AG04450 (cell line): ENCODE measurements at regions not wholly inside any gene's neighbourhood (a gene's known extent, or its start where the extent isn't known, plus 50 kb on each side); places are given as distances from the start of the nearest gene placed in this dataset.

ENCODE experiments used
- CTCF ChIA-PET: fragments of 300-600, 350-600 bp; formaldehyde crosslinking; extraction: SDS; loops from one replicate; lab custom pipeline; 2022; ENCODE audit warnings: antibody characterized with exemption, inconsistent platforms; lab: Charles Lee
- POLR2A ChIA-PET: fragments of 350-600 bp; formaldehyde crosslinking; extraction: SDS; loops from one replicate; lab custom pipeline; 2021; ENCODE audit warnings: antibody characterized with exemption, inconsistent platforms; lab: Yijun Ruan, JAX
- DNase-seq: peaks from one replicate; pipeline ENCODE4 v3.0.0-alpha.2; 2011; ENCODE audit warnings: low read depth, low spot score
- H3K27ac ChIP-seq: one replicate; pipeline ENCODE4 v1.5.1; 2012; ENCODE audit warnings: low read depth, low read length, control low read depth
- H3K27me3 ChIP-seq: one replicate; pipeline ENCODE4 v1.6.0; 2012; ENCODE audit warnings: low read length; ENCODE audit not compliant: control insufficient read depth, insufficient read depth
- H3K4me3 ChIP-seq: 2 replicates; pipeline ENCODE4 v1.5.1; 2011; ENCODE audit warnings: mild to moderate bottlenecking, low read depth, low read length, control low read depth
- H3K9me3 ChIP-seq: 2 replicates; pipeline ENCODE4 v1.5.1; 2012; ENCODE audit warnings: low read length; ENCODE audit not compliant: control insufficient read depth, insufficient read depth
- TF ChIP-seq, protein P1 (sequence below): IDR thresholded peaks from 2 replicates; pipeline ENCODE4 v1.5.1; 2011; ENCODE audit warnings: low read depth, low read length, control low read depth, inconsistent platforms

DNA sequence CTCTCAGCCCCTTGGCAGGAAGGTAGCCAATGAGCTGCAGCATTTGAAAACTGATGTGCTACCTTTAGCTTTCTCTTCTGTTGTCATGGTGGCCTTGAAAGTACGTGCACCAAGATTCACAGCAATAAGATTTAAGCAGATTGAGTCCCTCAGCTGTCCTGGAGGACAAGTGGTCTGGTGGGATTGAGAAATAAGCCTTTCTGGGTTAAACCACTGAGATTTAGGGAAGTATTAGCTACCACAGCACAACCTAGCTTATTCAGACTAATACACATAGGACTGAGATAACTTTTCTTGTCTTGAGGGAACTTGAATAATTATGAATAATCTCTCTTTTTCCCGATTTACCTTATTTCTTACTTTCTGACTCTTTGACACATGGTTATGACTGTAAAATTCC is 324.0 kb downstream of the PTEN start:
- Histone ChIP-seq H3K27me3 (no peaks in the 10 kb centered on the region), H3K27ac (no peak overlapping the region), H3K4me3 (no peak overlapping the region), H3K9me3 (no peaks in the 10 kb centered on the region)
- POLR2A ChIA-PET: no interaction called here
- CTCF ChIA-PET: no interaction called here
- TF ChIP-seq, protein P1, sequence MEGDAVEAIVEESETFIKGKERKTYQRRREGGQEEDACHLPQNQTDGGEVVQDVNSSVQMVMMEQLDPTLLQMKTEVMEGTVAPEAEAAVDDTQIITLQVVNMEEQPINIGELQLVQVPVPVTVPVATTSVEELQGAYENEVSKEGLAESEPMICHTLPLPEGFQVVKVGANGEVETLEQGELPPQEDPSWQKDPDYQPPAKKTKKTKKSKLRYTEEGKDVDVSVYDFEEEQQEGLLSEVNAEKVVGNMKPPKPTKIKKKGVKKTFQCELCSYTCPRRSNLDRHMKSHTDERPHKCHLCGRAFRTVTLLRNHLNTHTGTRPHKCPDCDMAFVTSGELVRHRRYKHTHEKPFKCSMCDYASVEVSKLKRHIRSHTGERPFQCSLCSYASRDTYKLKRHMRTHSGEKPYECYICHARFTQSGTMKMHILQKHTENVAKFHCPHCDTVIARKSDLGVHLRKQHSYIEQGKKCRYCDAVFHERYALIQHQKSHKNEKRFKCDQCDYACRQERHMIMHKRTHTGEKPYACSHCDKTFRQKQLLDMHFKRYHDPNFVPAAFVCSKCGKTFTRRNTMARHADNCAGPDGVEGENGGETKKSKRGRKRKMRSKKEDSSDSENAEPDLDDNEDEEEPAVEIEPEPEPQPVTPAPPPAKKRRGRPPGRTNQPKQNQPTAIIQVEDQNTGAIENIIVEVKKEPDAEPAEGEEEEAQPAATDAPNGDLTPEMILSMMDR: no peak
- no peak for DNase-seq

DNA sequence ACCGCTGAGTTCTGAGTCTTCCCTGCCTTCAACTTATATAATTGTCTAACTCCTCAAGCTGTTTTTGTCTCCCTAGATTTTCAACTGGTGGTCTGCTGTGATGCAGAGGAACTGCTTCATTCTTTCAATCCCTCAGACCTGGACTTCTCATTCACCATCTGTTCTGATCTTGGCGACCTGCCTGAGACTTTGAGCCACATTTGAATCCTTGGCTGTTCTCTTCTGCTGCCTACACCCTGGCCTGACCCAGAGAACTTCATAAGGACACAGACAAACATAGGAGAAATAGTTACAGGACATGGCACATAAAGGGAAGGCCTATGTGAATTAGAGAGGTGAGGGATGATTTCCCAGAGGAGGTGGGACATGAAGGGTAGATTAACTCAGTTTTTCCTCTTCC is 326.7 kb downstream of the PTEN start:
- no peaks in the 10 kb centered on the region for H3K27me3 ChIP-seq
- H3K9me3 ChIP-seq: no peaks in the 10 kb centered on the region
- TF ChIP-seq, protein P1: no peak
- CTCF ChIA-PET: no interaction called here
- no peak overlapping the region for H3K4me3 ChIP-seq
- H3K27ac ChIP-seq: no peak overlapping the region
- POLR2A ChIA-PET: no interaction called here
- no peak for DNase-seq

DNA sequence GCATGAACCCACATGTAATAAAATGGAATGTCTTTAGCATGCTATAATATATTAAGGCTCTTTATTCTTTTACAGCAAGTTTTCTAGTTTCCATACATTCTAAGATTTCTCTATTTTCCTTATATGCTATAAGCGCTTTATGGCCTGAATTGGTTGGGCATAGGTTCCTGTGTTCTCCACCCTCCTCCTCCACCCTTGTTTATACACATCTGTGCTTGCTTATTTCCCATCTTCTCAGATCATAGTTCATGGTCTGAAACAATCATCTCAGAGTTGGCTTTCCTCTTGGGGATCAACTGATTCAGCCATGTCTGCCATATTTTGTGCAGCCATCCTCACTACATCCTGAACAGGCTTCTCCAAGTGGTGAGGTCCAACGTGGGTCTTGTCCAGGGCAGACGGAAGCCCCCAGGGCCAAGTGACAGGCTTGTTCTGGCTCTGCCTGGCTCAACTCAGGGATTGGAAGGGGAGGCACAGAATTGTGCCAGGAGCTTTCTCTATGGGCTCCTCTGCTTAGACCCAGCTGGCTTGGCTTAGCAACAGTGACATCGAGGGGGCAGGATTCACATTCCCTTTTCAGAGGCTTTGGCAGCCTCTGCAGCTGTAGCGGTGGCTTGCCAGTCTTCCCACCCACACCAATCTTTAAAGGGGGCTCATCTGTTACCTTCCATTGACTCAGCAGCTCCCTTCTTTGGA is 327.3 kb downstream of the PTEN start:
- no peak overlapping the region for H3K27ac ChIP-seq
- ChIA-PET POLR2A (no interaction called here), CTCF (no interaction called here)
- H3K27me3 ChIP-seq: no peaks in the 10 kb centered on the region
- H3K9me3 ChIP-seq: no peaks in the 10 kb centered on the region
- no peak overlapping the region for H3K4me3 ChIP-seq
- TF ChIP-seq, protein P1: no peak
- DNase-seq: no peak

DNA sequence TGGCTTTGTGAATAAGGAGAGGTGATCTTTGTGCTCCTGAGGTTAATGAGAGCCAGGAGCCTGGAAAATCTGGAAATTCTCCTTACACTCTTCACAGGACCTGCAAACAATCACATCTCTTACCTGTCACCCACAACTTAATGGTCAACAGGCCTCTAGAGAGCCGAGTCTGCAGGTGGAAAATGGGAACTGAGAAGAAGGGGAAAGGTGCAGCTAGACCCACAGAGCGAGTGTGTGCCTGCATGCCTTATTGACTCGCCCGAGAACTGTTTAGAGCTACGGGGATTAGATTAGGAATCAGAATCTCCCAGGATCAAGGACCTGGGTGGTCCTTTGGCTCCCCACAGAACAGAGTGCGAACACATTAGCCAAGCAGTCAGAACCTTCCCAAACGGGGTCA is 329.6 kb downstream of the PTEN start:
- TF ChIP-seq, protein P1: no peak
- ChIA-PET POLR2A (no interaction called here), CTCF (no interaction called here)
- Histone ChIP-seq H3K27me3 (no peaks in the 10 kb centered on the region), H3K4me3 (no peak overlapping the region), H3K27ac (no peak overlapping the region), H3K9me3 (no peaks in the 10 kb centered on the region)
- DNase-seq: no peak

DNA sequence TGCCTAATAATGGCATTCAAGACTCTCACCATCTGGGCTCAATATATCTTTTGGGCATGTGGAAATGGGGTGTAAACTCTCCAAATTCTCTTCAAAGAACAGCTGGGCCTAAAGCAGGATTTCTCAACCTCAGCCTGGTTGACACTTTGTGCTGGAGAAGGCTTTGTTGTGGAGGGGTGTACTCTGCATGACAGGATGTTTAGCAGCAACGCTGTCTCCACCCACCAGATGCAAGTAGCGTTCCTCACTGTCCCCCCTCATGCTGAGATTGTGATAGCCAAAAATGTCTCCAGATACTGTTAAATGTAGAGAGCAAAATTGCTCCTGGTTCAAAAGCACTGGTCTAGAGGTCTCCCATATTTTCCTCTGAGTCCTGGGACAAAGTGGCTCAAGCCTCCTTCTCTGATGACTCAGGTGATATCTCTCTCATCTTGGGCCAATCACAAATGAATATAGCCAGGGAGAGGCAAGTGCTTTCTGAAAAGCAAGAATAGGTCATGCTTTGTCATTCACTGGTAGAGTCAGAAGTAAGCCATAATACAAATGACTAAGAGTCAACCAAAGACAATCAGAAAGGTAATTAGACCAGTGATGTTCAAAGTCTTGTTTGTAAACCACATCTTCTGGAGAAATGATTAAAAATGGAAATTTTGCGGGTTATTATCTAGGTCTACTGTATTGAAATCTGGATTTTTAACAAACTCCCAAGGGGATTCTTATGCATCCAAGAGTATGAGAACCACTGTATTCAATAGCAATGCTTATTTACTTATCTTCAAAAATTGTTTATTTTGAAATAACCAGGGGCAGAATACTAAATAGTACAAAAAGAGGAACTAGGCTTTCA is 330.8 kb downstream of the PTEN start:
- H3K9me3 ChIP-seq: no peaks in the 10 kb centered on the region
- no peaks in the 10 kb centered on the region for H3K27me3 ChIP-seq
- ChIA-PET POLR2A (no interaction called here), CTCF (no interaction called here)
- no peak for DNase-seq
- TF ChIP-seq, protein P1: no peak
- no peak overlapping the region for H3K4me3 ChIP-seq
- no peak overlapping the region for H3K27ac ChIP-seq
